GM23338 (cell line): ENCODE measurements at regions not wholly inside any gene's neighbourhood (a gene's known extent, or its start where the extent isn't known, plus 50 kb on each side); places are given as distances from the start of the nearest gene placed in this dataset.

Experiments used
- ATAC-seq: fragments of 200-7000 bp; cut with Tn5 transposase; 3 replicates; pipeline ENCODE4 v1.9.1; 2020
- DNase-seq: peaks from one replicate; pipeline ENCODE4 v3.0.0-alpha.2; 2015; ENCODE audit warnings: low spot score
- H2AFZ ChIP-seq: fragments of 200-600 bp; sonication (generic); 2 replicates; pipeline ENCODE4 v1.8.0; 2016; ENCODE audit warnings: antibody characterized with exemption, mild to moderate bottlenecking, moderate library complexity
- H3F3A ChIP-seq: fragments of 200-600 bp; sonication (generic); replicated peaks from 2 replicates; pipeline ENCODE4 v1.8.0; 2017; ENCODE audit warnings: antibody characterized with exemption, mixed run types, low read depth
- H3K27ac ChIP-seq: fragments of 200-600 bp; sonication (generic); 2 replicates; pipeline ENCODE4 v1.6.1; 2016; ENCODE audit warnings: low read depth
- H3K27me3 ChIP-seq: fragments of 200-600 bp; sonication (generic); 2 replicates; pipeline ENCODE4 v1.8.0; 2016; ENCODE audit warnings: mild to moderate bottlenecking, mixed run types, moderate library complexity; ENCODE audit not compliant: insufficient read depth
- H3K36me3 ChIP-seq: fragments of 200-600 bp; sonication (generic); 2 replicates; pipeline ENCODE4 v1.8.0; 2016; ENCODE audit warnings: mild to moderate bottlenecking; ENCODE audit not compliant: insufficient read depth
- H3K4me1 ChIP-seq: fragments of 200-600 bp; sonication (generic); 2 replicates; pipeline ENCODE4 v1.8.0; 2016; ENCODE audit warnings: mild to moderate bottlenecking, moderate library complexity; ENCODE audit not compliant: insufficient read depth
- H3K4me2 ChIP-seq: fragments of 200-600 bp; sonication (generic); 2 replicates; pipeline ENCODE4 v1.7.1; 2017; ENCODE audit warnings: mixed run types
- H3K4me3 ChIP-seq: fragments of 200-600 bp; sonication (generic); 2 replicates; pipeline ENCODE4 v1.6.1; 2016; ENCODE audit warnings: mixed run types
- H3K79me2 ChIP-seq: fragments of 200-600 bp; sonication (generic); replicated peaks from 2 replicates; pipeline ENCODE4 v1.8.0; 2017; ENCODE audit warnings: mild to moderate bottlenecking; ENCODE audit not compliant: insufficient read depth
- H3K9me2 ChIP-seq: fragments of 200-600 bp; sonication (generic); 2 replicates; pipeline ENCODE4 v1.8.0; 2017; ENCODE audit not compliant: insufficient read depth
- H4K20me1 ChIP-seq: fragments of 200-600 bp; sonication (generic); replicated peaks from 2 replicates; pipeline ENCODE4 v1.8.0; 2017; ENCODE audit warnings: mild to moderate bottlenecking; ENCODE audit not compliant: insufficient read depth
- H3K27ac Mint-ChIP-seq: 2 replicates; pipeline ENCODE4 v1.8.0; 2020; ENCODE audit warnings: inconsistent platforms, mild to moderate bottlenecking, moderate library complexity, mixed read lengths
- H3K27me3 Mint-ChIP-seq: 3 replicates; pipeline ENCODE4 v1.8.0; 2022; ENCODE audit warnings: low read depth, mild to moderate bottlenecking, moderate library complexity, mixed read lengths, inconsistent platforms; ENCODE audit not compliant: insufficient read depth, poor library complexity
- H3K36me3 Mint-ChIP-seq: 3 replicates; pipeline ENCODE4 v1.8.0; 2021; ENCODE audit warnings: low read depth, mild to moderate bottlenecking, inconsistent platforms, moderate library complexity, mixed read lengths
- H3K4me1 Mint-ChIP-seq: 3 replicates; pipeline ENCODE4 v1.8.0; 2020; ENCODE audit warnings: mild to moderate bottlenecking, inconsistent platforms, mixed read lengths
- H3K4me3 Mint-ChIP-seq: 3 replicates; pipeline ENCODE4 v1.8.0; 2021; ENCODE audit warnings: moderate library complexity, mild to moderate bottlenecking, inconsistent platforms, mixed read lengths
- H3K9me3 Mint-ChIP-seq: 3 replicates; pipeline ENCODE4 v1.8.0; 2020; ENCODE audit warnings: moderate library complexity, mild to moderate bottlenecking, inconsistent platforms, mixed read lengths
- EZH2 ChIP-seq: fragments of 200-600 bp; sonication (generic); IDR thresholded peaks from one replicate; pipeline ENCODE4 v1.8.0; 2017; ENCODE audit warnings: antibody characterized with exemption, mild to moderate bottlenecking, low read depth; ENCODE audit not compliant: unreplicated experiment
- JUNB ChIP-seq: IDR thresholded peaks from one replicate; pipeline ENCODE4 v1.6.1; 2016; ENCODE audit warnings: antibody characterized with exemption; ENCODE audit not compliant: unreplicated experiment
- POLR2AphosphoS5 ChIP-seq: IDR thresholded peaks from 2 replicates; pipeline ENCODE4 v1.6.1; 2016; ENCODE audit warnings: antibody characterized with exemption, low read depth
- REST ChIP-seq: IDR thresholded peaks from one replicate; pipeline ENCODE4 v1.6.1; 2018; ENCODE audit warnings: antibody characterized with exemption; ENCODE audit not compliant: unreplicated experiment
- STAT1 ChIP-seq: IDR thresholded peaks from one replicate; pipeline ENCODE4 v1.6.1; 2016; ENCODE audit warnings: antibody characterized with exemption; ENCODE audit not compliant: unreplicated experiment
- ZNF114 ChIP-seq: fragments of 250-450 bp; sonication (Bioruptor Pico); IDR thresholded peaks from 2 replicates; pipeline ENCODE4 v1.5.0; 2020; ENCODE audit warnings: mild to moderate bottlenecking, moderate library complexity
- TF ChIP-seq, protein P1 (sequence below): fragments of 250-450 bp; sonication (Bioruptor Pico); IDR thresholded peaks from 2 replicates; pipeline ENCODE4 v1.5.0; 2020; ENCODE audit warnings: mild to moderate bottlenecking, moderate library complexity
- TF ChIP-seq, protein P2 (sequence below): IDR thresholded peaks from 2 replicates; pipeline ENCODE4 v1.6.1; 2016; ENCODE audit warnings: antibody characterized with exemption

DNA sequence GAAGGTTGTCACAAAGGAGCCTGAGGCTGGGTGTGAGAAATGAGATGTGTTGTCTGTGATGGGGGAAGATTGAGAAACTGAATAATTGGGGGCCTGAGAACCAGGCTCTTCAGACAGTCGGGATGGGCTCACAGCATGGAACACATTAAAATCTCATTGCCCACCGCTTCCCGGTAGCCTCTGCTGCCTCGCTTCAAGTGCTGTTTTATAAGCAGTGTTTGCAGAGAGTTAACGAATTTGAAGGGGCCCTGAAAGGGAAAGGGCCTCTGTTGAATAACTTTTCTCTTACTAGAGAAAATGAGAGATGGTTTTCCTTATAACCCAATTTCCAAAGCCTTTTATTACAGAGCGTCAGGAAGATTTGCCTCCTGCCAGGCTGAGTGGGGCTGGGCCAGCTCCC lies 258.8 kb upstream of the ASIC2 start:
- DNase-seq, result no peak
- H3K4me1 ChIP-seq, result 0 out of 2 replicates have a peak, but pooled peaks cover 5% of the 10 kb centered on the region
- H3K36me3 Mint-ChIP-seq, result no peaks in the 10 kb centered on the region
- H3K9me3 Mint-ChIP-seq, result no peaks in the 10 kb centered on the region
- TF ChIP-seq, protein P1, sequence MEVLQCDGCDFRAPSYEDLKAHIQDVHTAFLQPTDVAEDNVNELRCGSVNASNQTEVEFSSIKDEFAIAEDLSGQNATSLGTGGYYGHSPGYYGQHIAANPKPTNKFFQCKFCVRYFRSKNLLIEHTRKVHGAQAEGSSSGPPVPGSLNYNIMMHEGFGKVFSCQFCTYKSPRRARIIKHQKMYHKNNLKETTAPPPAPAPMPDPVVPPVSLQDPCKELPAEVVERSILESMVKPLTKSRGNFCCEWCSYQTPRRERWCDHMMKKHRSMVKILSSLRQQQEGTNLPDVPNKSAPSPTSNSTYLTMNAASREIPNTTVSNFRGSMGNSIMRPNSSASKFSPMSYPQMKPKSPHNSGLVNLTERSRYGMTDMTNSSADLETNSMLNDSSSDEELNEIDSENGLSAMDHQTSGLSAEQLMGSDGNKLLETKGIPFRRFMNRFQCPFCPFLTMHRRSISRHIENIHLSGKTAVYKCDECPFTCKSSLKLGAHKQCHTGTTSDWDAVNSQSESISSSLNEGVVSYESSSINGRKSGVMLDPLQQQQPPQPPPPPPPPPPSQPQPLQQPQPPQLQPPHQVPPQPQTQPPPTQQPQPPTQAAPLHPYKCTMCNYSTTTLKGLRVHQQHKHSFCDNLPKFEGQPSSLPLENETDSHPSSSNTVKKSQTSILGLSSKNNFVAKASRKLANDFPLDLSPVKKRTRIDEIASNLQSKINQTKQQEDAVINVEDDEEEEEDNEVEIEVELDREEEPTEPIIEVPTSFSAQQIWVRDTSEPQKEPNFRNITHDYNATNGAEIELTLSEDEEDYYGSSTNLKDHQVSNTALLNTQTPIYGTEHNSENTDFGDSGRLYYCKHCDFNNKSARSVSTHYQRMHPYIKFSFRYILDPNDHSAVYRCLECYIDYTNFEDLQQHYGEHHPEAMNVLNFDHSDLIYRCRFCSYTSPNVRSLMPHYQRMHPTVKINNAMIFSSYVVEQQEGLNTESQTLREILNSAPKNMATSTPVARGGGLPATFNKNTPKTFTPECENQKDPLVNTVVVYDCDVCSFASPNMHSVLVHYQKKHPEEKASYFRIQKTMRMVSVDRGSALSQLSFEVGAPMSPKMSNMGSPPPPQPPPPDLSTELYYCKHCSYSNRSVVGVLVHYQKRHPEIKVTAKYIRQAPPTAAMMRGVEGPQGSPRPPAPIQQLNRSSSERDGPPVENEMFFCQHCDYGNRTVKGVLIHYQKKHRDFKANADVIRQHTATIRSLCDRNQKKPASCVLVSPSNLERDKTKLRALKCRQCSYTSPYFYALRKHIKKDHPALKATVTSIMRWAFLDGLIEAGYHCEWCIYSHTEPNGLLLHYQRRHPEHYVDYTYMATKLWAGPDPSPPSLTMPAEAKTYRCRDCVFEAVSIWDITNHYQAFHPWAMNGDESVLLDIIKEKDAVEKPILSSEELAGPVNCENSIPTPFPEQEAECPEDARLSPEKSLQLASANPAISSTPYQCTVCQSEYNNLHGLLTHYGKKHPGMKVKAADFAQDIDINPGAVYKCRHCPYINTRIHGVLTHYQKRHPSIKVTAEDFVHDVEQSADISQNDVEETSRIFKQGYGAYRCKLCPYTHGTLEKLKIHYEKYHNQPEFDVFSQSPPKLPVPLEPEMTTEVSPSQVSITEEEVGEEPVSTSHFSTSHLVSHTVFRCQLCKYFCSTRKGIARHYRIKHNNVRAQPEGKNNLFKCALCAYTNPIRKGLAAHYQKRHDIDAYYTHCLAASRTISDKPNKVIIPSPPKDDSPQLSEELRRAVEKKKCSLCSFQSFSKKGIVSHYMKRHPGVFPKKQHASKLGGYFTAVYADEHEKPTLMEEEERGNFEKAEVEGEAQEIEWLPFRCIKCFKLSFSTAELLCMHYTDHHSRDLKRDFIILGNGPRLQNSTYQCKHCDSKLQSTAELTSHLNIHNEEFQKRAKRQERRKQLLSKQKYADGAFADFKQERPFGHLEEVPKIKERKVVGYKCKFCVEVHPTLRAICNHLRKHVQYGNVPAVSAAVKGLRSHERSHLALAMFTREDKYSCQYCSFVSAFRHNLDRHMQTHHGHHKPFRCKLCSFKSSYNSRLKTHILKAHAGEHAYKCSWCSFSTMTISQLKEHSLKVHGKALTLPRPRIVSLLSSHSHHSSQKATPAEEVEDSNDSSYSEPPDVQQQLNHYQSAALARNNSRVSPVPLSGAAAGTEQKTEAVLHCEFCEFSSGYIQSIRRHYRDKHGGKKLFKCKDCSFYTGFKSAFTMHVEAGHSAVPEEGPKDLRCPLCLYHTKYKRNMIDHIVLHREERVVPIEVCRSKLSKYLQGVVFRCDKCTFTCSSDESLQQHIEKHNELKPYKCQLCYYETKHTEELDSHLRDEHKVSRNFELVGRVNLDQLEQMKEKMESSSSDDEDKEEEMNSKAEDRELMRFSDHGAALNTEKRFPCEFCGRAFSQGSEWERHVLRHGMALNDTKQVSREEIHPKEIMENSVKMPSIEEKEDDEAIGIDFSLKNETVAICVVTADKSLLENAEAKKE, result no peak
- TF ChIP-seq STAT1 (no peak), ZNF114 (CRISPR knock-in tag) (no peak), EZH2 (no peak), POLR2AphosphoS5 (no peak), REST (no peak), JUNB (no peak)
- TF ChIP-seq, protein P2, sequence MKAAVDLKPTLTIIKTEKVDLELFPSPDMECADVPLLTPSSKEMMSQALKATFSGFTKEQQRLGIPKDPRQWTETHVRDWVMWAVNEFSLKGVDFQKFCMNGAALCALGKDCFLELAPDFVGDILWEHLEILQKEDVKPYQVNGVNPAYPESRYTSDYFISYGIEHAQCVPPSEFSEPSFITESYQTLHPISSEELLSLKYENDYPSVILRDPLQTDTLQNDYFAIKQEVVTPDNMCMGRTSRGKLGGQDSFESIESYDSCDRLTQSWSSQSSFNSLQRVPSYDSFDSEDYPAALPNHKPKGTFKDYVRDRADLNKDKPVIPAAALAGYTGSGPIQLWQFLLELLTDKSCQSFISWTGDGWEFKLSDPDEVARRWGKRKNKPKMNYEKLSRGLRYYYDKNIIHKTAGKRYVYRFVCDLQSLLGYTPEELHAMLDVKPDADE, result no peak
- ATAC-seq, result no peak
- no peak overlapping the region for H3K27ac Mint-ChIP-seq
- H3K4me3 ChIP-seq, result no peak overlapping the region
- no peaks in the 10 kb centered on the region for H3K79me2 ChIP-seq
- H4K20me1 ChIP-seq, result no peaks in the 10 kb centered on the region
- no peak overlapping the region for H3K4me2 ChIP-seq
- H3K9me2 ChIP-seq, result no peaks in the 10 kb centered on the region
- H3K4me1 Mint-ChIP-seq, result peaks cover 11% of the 10 kb centered on the region
- no peaks in the 10 kb centered on the region for H3K27me3 ChIP-seq
- peak overlapping the region; percentile 28; the same call in 1 of the 2 replicates for H2AFZ ChIP-seq
- no peak overlapping the region for H3K4me3 Mint-ChIP-seq
- no peaks in the 10 kb centered on the region for H3K36me3 ChIP-seq
- no peaks in the 10 kb centered on the region for H3F3A ChIP-seq
- H3K27me3 Mint-ChIP-seq, result peaks cover 2% of the 10 kb centered on the region
- H3K27ac ChIP-seq, result no peak overlapping the region
